H1 (cell line): ENCODE measurements at regions not wholly inside any gene's neighbourhood (a gene's known extent, or its start where the extent isn't known, plus 50 kb on each side); places are given as distances from the start of the nearest gene placed in this dataset.

Experiments
- CTCF ChIA-PET: fragments of 300-600 bp; sonication (Branson Sonifier 250); formaldehyde crosslinking; loops from one replicate; lab custom pipeline; 2021; ENCODE audit not compliant: partially characterized antibody; lab: Charles Lee
- POLR2A ChIA-PET: fragments of 300-600 bp; sonication (Branson Sonifier 250); formaldehyde crosslinking; loops from one replicate; lab custom pipeline; 2021; ENCODE audit warnings: inconsistent platforms; ENCODE audit not compliant: partially characterized antibody; lab: Charles Lee
- DNase-seq, 2 experiments: peaks; one replicate each; pipeline versions ENCODE4 v3.0.0 to v3.0.0-alpha.2; 2010 to 2022; ENCODE audit warnings: low spot score in 2 of 2, low read depth in 1 of 2, mixed read lengths in 1 of 2
- FAIRE-seq: peaks from 2 replicates; lab custom pipeline; 2011; peaks lifted over from hg19 to GRCh38; lab: Jason Lieb, UNC
- H2AFZ ChIP-seq: 2 replicates; pipeline ENCODE4 v1.8.1; 2012; ENCODE audit warnings: low read length, inconsistent platforms
- H2AK5ac ChIP-seq: 2 replicates; pipeline ENCODE4 v1.6.1; 2013; ENCODE audit warnings: low read depth, low read length
- H2BK120ac ChIP-seq: replicated peaks from 2 replicates; pipeline ENCODE3; 2013; ENCODE audit warnings: low read depth, low read length, inconsistent platforms
- H2BK12ac ChIP-seq: 2 replicates; pipeline ENCODE4 v1.6.1; 2013; ENCODE audit warnings: low read depth, low read length
- H2BK15ac ChIP-seq: 2 replicates; pipeline ENCODE4 v1.6.1; 2013; ENCODE audit warnings: low read length
- H2BK20ac ChIP-seq: 2 replicates; pipeline ENCODE4 v1.6.1; 2013; ENCODE audit warnings: low read length
- H2BK5ac ChIP-seq: 2 replicates; pipeline ENCODE4 v1.6.1; 2013; ENCODE audit warnings: low read depth, low read length
- H3K14ac ChIP-seq: 2 replicates; pipeline ENCODE4 v1.6.1; 2013; ENCODE audit warnings: inconsistent platforms; ENCODE audit not compliant: insufficient read length
- H3K18ac ChIP-seq: 2 replicates; pipeline ENCODE4 v1.6.1; 2013; ENCODE audit warnings: low read length; ENCODE audit errors: extremely low read depth
- H3K23ac ChIP-seq: 2 replicates; pipeline ENCODE4 v1.6.1; 2013; ENCODE audit warnings: inconsistent platforms; ENCODE audit not compliant: insufficient read length
- H3K23me2 ChIP-seq: 2 replicates; pipeline ENCODE4 v1.6.1; 2013; ENCODE audit warnings: low read depth, low read length
- H3K27ac ChIP-seq: 2 replicates; pipeline ENCODE4 v1.6.1; 2011; ENCODE audit warnings: low read depth, low read length, inconsistent platforms
- H3K27me3 ChIP-seq, 4 experiments: replicated peaks in 1 of 4; 1 replicate in 1 of 4; 2 replicates in 3 of 4; pipeline versions ENCODE4 v1.6.1 to v1.8.1; 2011 to 2013; ENCODE audit warnings: low read length in 3 of 4, mild to moderate bottlenecking in 3 of 4, inconsistent platforms in 2 of 4, mixed read lengths in 2 of 4, moderate library complexity in 1 of 4; ENCODE audit not compliant: control insufficient read depth in 3 of 4, insufficient read depth in 3 of 4; ENCODE audit errors: extremely low read depth in 1 of 4
- H3K36me3 ChIP-seq, 4 experiments: 2 replicates each; pipeline versions ENCODE4 v1.6.1 to v1.8.1; 2011 to 2013; ENCODE audit warnings: mild to moderate bottlenecking in 4 of 4, low read length in 3 of 4, moderate library complexity in 2 of 4, control low read depth in 1 of 4, inconsistent platforms in 1 of 4; ENCODE audit not compliant: insufficient read depth in 4 of 4, control insufficient read depth in 2 of 4
- H3K4ac ChIP-seq: replicated peaks from 2 replicates; pipeline ENCODE3; 2013; ENCODE audit warnings: low read length, low read depth, mixed read lengths, inconsistent platforms; ENCODE audit not compliant: insufficient read length
- H3K4me1 ChIP-seq, 4 experiments: replicated peaks in 1 of 4; 1 replicate in 1 of 4; 2 replicates in 3 of 4; pipeline versions ENCODE4 v1.6.1 to v1.8.1; 2011 to 2013; ENCODE audit warnings: low read length in 3 of 4, inconsistent platforms in 2 of 4, mixed read lengths in 1 of 4; ENCODE audit not compliant: insufficient read depth in 4 of 4, control insufficient read depth in 3 of 4
- H3K4me2 ChIP-seq, 2 experiments: 2 replicates each; pipeline versions ENCODE4 v1.6.1 to v1.8.1; 2011 to 2013; ENCODE audit warnings: low read depth in 2 of 2, low read length in 2 of 2, control low read depth in 1 of 2, inconsistent platforms in 1 of 2, mild to moderate bottlenecking in 1 of 2; ENCODE audit not compliant: insufficient read depth in 1 of 2
- H3K4me3 ChIP-seq, 4 experiments: fragments of 200-600, 300-600 bp in 1 of 4; sonication (generic), shearing (Covaris generic), sonication (Bioruptor Twin) in 1 of 4; 2 replicates each; pipeline versions ENCODE4 v1.5.1 to v1.8.1; 2011 to 2016; ENCODE audit warnings: low read length in 4 of 4, low read depth in 3 of 4, control low read depth in 2 of 4, inconsistent platforms in 2 of 4, mild to moderate bottlenecking in 2 of 4, mixed read lengths in 1 of 4, moderate library complexity in 1 of 4; ENCODE audit not compliant: insufficient read depth in 2 of 4; ENCODE audit errors: extremely low read depth in 1 of 4
- H3K56ac ChIP-seq: replicated peaks from 2 replicates; pipeline ENCODE3; 2013; ENCODE audit warnings: low read depth, mild to moderate bottlenecking, mixed read lengths, low read length, inconsistent platforms; ENCODE audit not compliant: insufficient read length
- H3K79me1 ChIP-seq: 2 replicates; pipeline ENCODE4 v1.6.1; 2013; ENCODE audit warnings: low read depth, low read length, control low read depth
- H3K79me2 ChIP-seq, 2 experiments: 2 replicates each; pipeline versions ENCODE4 v1.6.1 to v1.8.1; 2012 to 2013; ENCODE audit warnings: low read length in 2 of 2, mild to moderate bottlenecking in 2 of 2, inconsistent platforms in 1 of 2; ENCODE audit not compliant: insufficient read depth in 2 of 2, control insufficient read depth in 1 of 2
- H3K9ac ChIP-seq, 4 experiments: replicated peaks in 1 of 4; 1 replicate in 1 of 4; 2 replicates in 3 of 4; pipeline versions ENCODE4 v1.6.1 to v1.8.1; 2011 to 2013; ENCODE audit warnings: low read depth in 3 of 4, low read length in 3 of 4, control low read depth in 2 of 4, mild to moderate bottlenecking in 2 of 4, moderate library complexity in 2 of 4, inconsistent platforms in 1 of 4; ENCODE audit errors: extremely low read depth in 1 of 4
- H3K9me3 ChIP-seq, 2 experiments: 2 replicates each; pipeline versions ENCODE4 v1.6.1 to v1.8.1; 2012 to 2013; ENCODE audit warnings: mild to moderate bottlenecking in 2 of 2, moderate library complexity in 2 of 2, control low read depth in 1 of 2, inconsistent platforms in 1 of 2, low read depth in 1 of 2, low read length in 1 of 2, mixed read lengths in 1 of 2; ENCODE audit not compliant: insufficient read depth in 2 of 2
- H4K20me1 ChIP-seq, 2 experiments: replicated peaks in 1 of 2; 2 replicates each; pipeline versions ENCODE3 to v1.8.1; 2011 to 2013; ENCODE audit warnings: inconsistent platforms in 2 of 2, low read length in 2 of 2, mild to moderate bottlenecking in 1 of 2; ENCODE audit not compliant: insufficient read depth in 2 of 2, control insufficient read depth in 1 of 2
- H4K5ac ChIP-seq: 2 replicates; pipeline ENCODE4 v1.6.1; 2013; ENCODE audit warnings: low read length, low read depth, mixed read lengths, inconsistent platforms; ENCODE audit not compliant: insufficient read length
- H4K8ac ChIP-seq: 2 replicates; pipeline ENCODE4 v1.8.0; 2013; ENCODE audit warnings: mild to moderate bottlenecking, moderate library complexity, low read length, inconsistent platforms; ENCODE audit not compliant: insufficient read depth; ENCODE audit errors: extremely low read depth
- H4K91ac ChIP-seq: replicated peaks from 2 replicates; pipeline ENCODE3; 2013; ENCODE audit warnings: low read length, mixed read lengths, inconsistent platforms; ENCODE audit not compliant: insufficient read length
- CBX5 ChIP-seq: fragments of 300-800, 300-1000 bp; sonication (generic); IDR thresholded peaks from 2 replicates; pipeline ENCODE4 v1.7.1; 2016; ENCODE audit warnings: antibody characterized with exemption, low read length, low read depth
- CHD1 ChIP-seq: IDR thresholded peaks from 2 replicates; pipeline ENCODE4 v1.6.1; 2012; ENCODE audit warnings: low read depth, low read length, improper control_type of control experiment
- EGR1 ChIP-seq: IDR thresholded peaks from 2 replicates; pipeline ENCODE4 v1.6.1; 2011; ENCODE audit warnings: low read depth, low read length, borderline replicate concordance
- JUN ChIP-seq: IDR thresholded peaks from 2 replicates; pipeline ENCODE4 v1.6.1; 2011; ENCODE audit warnings: low read depth, mild to moderate bottlenecking, improper control_type of control experiment, low read length
- NRF1 ChIP-seq: IDR thresholded peaks from 2 replicates; pipeline ENCODE4 v1.6.1; 2011; ENCODE audit warnings: mild to moderate bottlenecking, low read depth, low read length, improper control_type of control experiment
- RBBP5 ChIP-seq: IDR thresholded peaks from 2 replicates; pipeline ENCODE4 v1.7.1; 2012; ENCODE audit warnings: low read depth, mild to moderate bottlenecking, inconsistent platforms, low read length, moderate library complexity, borderline replicate concordance
- SRF ChIP-seq: IDR thresholded peaks from 2 replicates; pipeline ENCODE4 v1.6.1; 2011; ENCODE audit warnings: mild to moderate bottlenecking, low read depth, low read length, moderate library complexity
- TAF1 ChIP-seq: IDR thresholded peaks from 2 replicates; pipeline ENCODE4 v1.6.1; 2011; ENCODE audit warnings: mild to moderate bottlenecking, low read depth, low read length
- TBP ChIP-seq: IDR thresholded peaks from 2 replicates; pipeline ENCODE4 v1.6.1; 2011; ENCODE audit warnings: low read depth, low read length, improper control_type of control experiment
- TCF12 ChIP-seq: IDR thresholded peaks from 2 replicates; pipeline ENCODE4 v1.6.1; 2011; ENCODE audit warnings: low read depth, mild to moderate bottlenecking, low read length
- WGBS, 2 experiments: shearing (Covaris generic) in 1 of 2; methylation state at CpG; one replicate each; pipeline versions ENCODE4 v1.1.6 to v1.1.7; 2013 to 2015; ENCODE audit warnings: low lambda C conversion rate in 2 of 2, mixed read lengths in 2 of 2, inconsistent platforms in 1 of 2, low coverage in 1 of 2, missing lambda C conversion rate in 1 of 2; ENCODE audit not compliant: insufficient replicate concordance in 2 of 2, insufficient coverage in 1 of 2, insufficient read length in 1 of 2; ENCODE audit errors: extremely low coverage in 1 of 2, missing lambda C conversion rate in 1 of 2; 5-methylcytosine and 5-hydroxymethylcytosine counted together

GRCh38 chr10:113399065-113399464, 153.8 kb upstream of the HABP2 start:
- Histone ChIP-seq H3K23ac (no peak overlapping the region), H3K4me3 (no peak overlapping the region), H2BK15ac (no peak overlapping the region), H2AK5ac (no peak overlapping the region), H2BK12ac (no peak overlapping the region), H2AFZ (no peak overlapping the region), H2BK5ac (no peak overlapping the region), H3K27ac (no peak overlapping the region), H2BK20ac (no peak overlapping the region), H3K4me2 (no peak overlapping the region), H3K14ac (no peak overlapping the region), H4K5ac (no peak overlapping the region), H4K8ac (no peak overlapping the region), H3K18ac (no peak overlapping the region), H2BK120ac (no peak overlapping the region), H3K23me2 (0 out of 2 replicates have a peak, but pooled peaks cover 2% of the 10 kb centered on the region), H3K4ac (no peak overlapping the region), H3K27me3 (no peaks in the 10 kb centered on the region), H3K9me3 (no peaks in the 10 kb centered on the region), H3K4me1 (peaks cover 0 to 4% (median 0%) of the 10 kb centered on the region in 4 experiments; a peak in 1 of 7 replicates), H4K91ac (no peak overlapping the region), H3K79me1 (no peaks in the 10 kb centered on the region), H3K79me2 (no peaks in the 10 kb centered on the region), H4K20me1 (no peaks in the 10 kb centered on the region), H3K56ac (no peak overlapping the region), H3K36me3 (no peaks in the 10 kb centered on the region), H3K9ac (no peak overlapping the region)
- FAIRE-seq (no peak), DNase-seq (no peak)
- ChIA-PET POLR2A (no interaction called here), CTCF (interaction anchor here (0.6 to 2.1 kb wide), 3 partner anchors 13 to 927 kb away, joined by 3 to 7 read pairs (median 3); no protein-coding TSS in a partner anchor)
- TF ChIP-seq TCF12 (no peak), TAF1 (no peak), CBX5 (no peak), RBBP5 (no peak), EGR1 (no peak), TBP (no peak), SRF (no peak), NRF1 (no peak), JUN (no peak), CHD1 (no peak)
- WGBS, 2 experiments: 80% methylated on average over 4 of the region's 4 CpGs; no CpG with 5 or more reads in 1 of the 2 experiments
